ENCODE measurements at regions not wholly inside any gene's neighbourhood (a gene's known extent, or its start where the extent isn't known, plus 50 kb on each side); places are given as distances from the start of the nearest gene placed in this dataset.

DNA sequence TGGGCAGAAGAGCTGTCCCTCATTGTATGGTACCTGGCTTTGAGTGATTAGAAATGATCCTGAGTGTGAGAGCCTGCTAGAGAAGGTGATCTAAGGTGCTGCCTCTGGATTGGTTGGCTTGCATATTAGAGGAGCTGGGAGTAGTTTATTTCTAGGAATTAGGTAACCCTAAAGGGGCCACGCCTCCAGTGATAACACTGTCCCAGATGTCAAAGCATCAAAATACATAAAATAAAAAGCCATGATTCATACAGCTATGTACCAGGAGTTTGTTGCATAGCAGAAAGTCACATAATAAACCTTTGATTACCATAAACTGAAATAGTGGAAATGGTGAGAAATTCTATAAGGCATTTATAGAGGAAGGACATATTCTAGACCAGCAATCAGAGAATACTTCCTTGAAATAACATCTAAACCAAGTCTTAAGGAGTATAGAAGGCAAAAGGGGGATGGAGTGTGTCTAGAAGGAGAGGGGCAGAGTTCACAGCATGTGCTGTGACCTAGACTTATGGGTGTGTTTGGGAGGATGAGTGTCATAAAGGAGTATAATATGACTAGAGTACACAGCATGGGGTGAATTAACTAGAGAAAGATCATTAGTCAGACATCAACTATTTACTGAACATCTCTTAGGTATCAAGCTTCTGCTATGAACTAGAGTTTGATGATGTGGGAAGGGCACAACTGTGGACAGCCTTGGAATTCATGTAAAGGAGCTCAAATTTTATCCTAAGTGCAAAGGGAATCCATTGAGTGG, 686.4 kb downstream of the GALC start:
- no peak overlapping the region for H3K4me2 ChIP-seq
- H3K4me3 ChIP-seq: no peak overlapping the region
- no peak overlapping the region for H3K27ac ChIP-seq
- H3K9me3 ChIP-seq (replicated peaks in 1 of 11): no peaks in the 10 kb centered on the region
- TF ChIP-seq Cebpa-rat (IDR thresholded peaks at IDR 0.05): no peak
- H3K9ac ChIP-seq: no peak overlapping the region
- H3K4me1 ChIP-seq: no peaks in the 10 kb centered on the region
- no peaks in the 10 kb centered on the region for H3K27me3 ChIP-seq
- H4K20me1 ChIP-seq: no peaks in the 10 kb centered on the region
- no peaks in the 10 kb centered on the region for H3K36me3 ChIP-seq

DNA sequence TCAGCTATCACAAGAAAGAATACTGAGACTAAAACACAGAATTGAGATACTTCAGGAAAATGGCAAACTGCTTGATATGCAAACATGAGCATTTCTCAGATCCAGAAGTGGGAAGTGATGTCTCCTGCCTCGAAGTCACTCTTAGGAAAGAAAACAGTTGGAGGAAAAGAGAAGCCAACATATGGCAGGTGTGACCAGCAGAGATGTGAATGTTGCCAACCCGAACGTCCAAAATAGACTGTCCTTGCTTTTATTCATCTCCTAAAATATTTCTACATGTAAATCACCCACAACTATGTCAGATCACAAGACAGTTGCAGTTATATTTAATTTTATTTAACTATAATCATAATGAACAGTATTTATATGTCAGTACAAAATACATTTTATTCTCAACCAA, 687.6 kb downstream of the GALC start:
- H3K9ac ChIP-seq: no peak overlapping the region
- TF ChIP-seq Cebpa-rat (IDR thresholded peaks at IDR 0.05): no peak
- H3K4me3 ChIP-seq: no peak overlapping the region
- no peaks in the 10 kb centered on the region for H3K4me1 ChIP-seq
- H3K36me3 ChIP-seq: no peaks in the 10 kb centered on the region
- H3K9me3 ChIP-seq (replicated peaks in 1 of 11): no peaks in the 10 kb centered on the region
- no peak overlapping the region for H3K27ac ChIP-seq
- H3K4me2 ChIP-seq: no peak overlapping the region
- H3K27me3 ChIP-seq: no peaks in the 10 kb centered on the region
- no peaks in the 10 kb centered on the region for H4K20me1 ChIP-seq

DNA sequence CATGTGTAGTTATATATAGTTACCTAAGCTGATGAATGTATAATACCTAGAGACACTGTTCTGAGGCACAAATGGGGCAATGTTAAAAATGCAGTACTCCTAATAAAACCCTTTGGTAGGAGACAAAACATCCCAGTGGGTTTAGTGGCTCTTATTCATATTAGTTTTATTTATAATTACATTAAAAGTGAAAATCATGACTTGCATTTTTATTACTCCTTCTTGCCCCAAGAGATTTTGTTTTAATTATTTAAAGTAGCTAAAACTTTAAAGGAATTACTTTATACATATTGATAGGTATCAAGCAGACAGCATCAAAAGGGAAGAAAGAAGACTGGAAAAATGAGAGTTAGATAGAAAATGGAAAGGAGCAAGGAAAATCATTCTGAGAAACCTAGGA, 688.6 kb downstream of the GALC start:
- no peak for TF ChIP-seq Cebpa-rat (IDR thresholded peaks at IDR 0.05)
- Histone ChIP-seq H3K4me1 (no peaks in the 10 kb centered on the region), H3K4me3 (no peak overlapping the region), H3K36me3 (no peaks in the 10 kb centered on the region), H3K27me3 (no peaks in the 10 kb centered on the region), H3K9ac (no peak overlapping the region), H4K20me1 (no peaks in the 10 kb centered on the region), H3K4me2 (no peak overlapping the region), H3K9me3 (replicated peaks in 1 of 11) (peaks cover 0 to 3% (median 0%) of the 10 kb centered on the region in 11 experiments; a peak in 1 of 22 replicates), H3K27ac (no peak overlapping the region)

DNA sequence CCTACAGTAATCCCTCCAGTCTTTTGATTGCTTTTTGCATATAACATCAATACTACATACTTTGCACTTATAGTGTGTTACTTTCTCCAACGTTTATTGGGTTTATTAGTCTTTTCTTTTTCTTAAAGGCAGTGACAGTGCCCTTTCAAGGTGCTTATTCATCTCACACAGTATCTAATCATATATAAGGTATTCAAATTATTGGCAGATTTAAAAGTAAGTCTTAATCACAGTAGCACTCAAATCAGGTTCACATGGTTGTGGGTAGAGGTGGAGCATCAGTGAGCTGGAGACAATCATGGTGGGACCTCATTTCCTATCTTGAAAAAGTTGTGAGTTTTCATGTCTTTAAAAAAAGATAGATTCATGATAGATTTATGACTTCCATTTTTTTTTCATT, 706.2 kb downstream of the GALC start:
- H3K9ac ChIP-seq: no peak overlapping the region
- H3K36me3 ChIP-seq: no peaks in the 10 kb centered on the region
- H3K27ac ChIP-seq: no peak overlapping the region
- H3K9me3 ChIP-seq (replicated peaks in 1 of 11): peaks cover under 1 to 19% (median 16%) of the 10 kb centered on the region in 11 experiments; a peak in 19 of 22 replicates
- TF ChIP-seq Cebpa-rat (IDR thresholded peaks at IDR 0.05): no peak
- H3K27me3 ChIP-seq: no peaks in the 10 kb centered on the region
- no peaks in the 10 kb centered on the region for H3K4me1 ChIP-seq
- no peak overlapping the region for H3K4me2 ChIP-seq
- H3K4me3 ChIP-seq: no peak overlapping the region
- no peaks in the 10 kb centered on the region for H4K20me1 ChIP-seq

- Histone ChIP-seq H3K4me3 (no peak overlapping the region), H3K36me3 (no peaks in the 10 kb centered on the region), H3K4me2 (no peak overlapping the region), H3K9ac (no peak overlapping the region), H3K9me3 (replicated peaks in 1 of 11) (peaks cover 0 to 12% (median 9%) of the 10 kb centered on the region in 11 experiments; a peak in 11 of 22 replicates), H4K20me1 (no peaks in the 10 kb centered on the region), H3K27ac (no peak overlapping the region), H3K4me1 (no peaks in the 10 kb centered on the region), H3K27me3 (no peaks in the 10 kb centered on the region)
- TF ChIP-seq Cebpa-rat (IDR thresholded peaks at IDR 0.05): no peak
These were observed 706.8 kb downstream of the GALC start for GRCh38 chr14:87286191-87286590.

- no peaks in the 10 kb centered on the region for H3K36me3 ChIP-seq
- no peaks in the 10 kb centered on the region for H3K27me3 ChIP-seq
- no peaks in the 10 kb centered on the region for H4K20me1 ChIP-seq
- H3K4me2 ChIP-seq: no peak overlapping the region
- peaks cover 0 to 6% (median 3%) of the 10 kb centered on the region in 11 experiments; a peak in 8 of 22 replicates for H3K9me3 ChIP-seq (replicated peaks in 1 of 11)
- H3K27ac ChIP-seq: no peak overlapping the region
- H3K9ac ChIP-seq: no peak overlapping the region
- no peak for TF ChIP-seq Cebpa-rat (IDR thresholded peaks at IDR 0.05)
- no peaks in the 10 kb centered on the region for H3K4me1 ChIP-seq
- H3K4me3 ChIP-seq: no peak overlapping the region
These were observed 707.5 kb downstream of the GALC start for GRCh38 chr14:87285506-87285905.

- Histone ChIP-seq H3K9ac (no peak overlapping the region), H4K20me1 (no peaks in the 10 kb centered on the region), H3K4me3 (no peak overlapping the region), H3K27me3 (no peaks in the 10 kb centered on the region), H3K4me2 (no peak overlapping the region), H3K27ac (no peak overlapping the region), H3K9me3 (replicated peaks in 1 of 11) (no peaks in the 10 kb centered on the region), H3K36me3 (no peaks in the 10 kb centered on the region), H3K4me1 (no peaks in the 10 kb centered on the region)
- TF ChIP-seq Cebpa-rat (IDR thresholded peaks at IDR 0.05): no peak
These were observed 709.4 kb downstream of the GALC start for GRCh38 chr14:87283547-87283946.

DNA sequence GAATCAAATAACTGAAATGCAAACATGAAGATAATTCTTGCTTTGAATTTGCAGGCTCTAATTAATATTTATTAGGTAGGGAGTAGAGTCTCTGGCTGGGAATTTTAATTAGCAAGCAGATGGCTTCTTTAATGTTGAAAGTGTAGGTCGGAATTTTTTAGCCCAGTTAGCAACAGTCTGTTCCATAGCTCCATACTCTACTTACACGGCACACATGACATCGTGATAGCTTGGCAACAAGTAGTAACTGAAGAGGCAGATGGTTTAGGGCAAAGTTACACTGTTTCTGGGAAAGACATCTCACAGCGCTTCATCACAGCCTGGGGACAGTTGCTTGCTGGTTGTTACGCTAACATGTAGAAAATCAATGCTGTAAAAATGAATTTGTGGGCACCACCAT, 710.7 kb downstream of the GALC start:
- Histone ChIP-seq H4K20me1 (no peaks in the 10 kb centered on the region), H3K4me3 (no peak overlapping the region), H3K4me1 (no peaks in the 10 kb centered on the region), H3K4me2 (no peak overlapping the region), H3K27ac (no peak overlapping the region), H3K36me3 (no peaks in the 10 kb centered on the region), H3K27me3 (no peaks in the 10 kb centered on the region), H3K9me3 (replicated peaks in 1 of 11) (no peaks in the 10 kb centered on the region), H3K9ac (no peak overlapping the region)
- TF ChIP-seq Cebpa-rat (IDR thresholded peaks at IDR 0.05): no peak

DNA sequence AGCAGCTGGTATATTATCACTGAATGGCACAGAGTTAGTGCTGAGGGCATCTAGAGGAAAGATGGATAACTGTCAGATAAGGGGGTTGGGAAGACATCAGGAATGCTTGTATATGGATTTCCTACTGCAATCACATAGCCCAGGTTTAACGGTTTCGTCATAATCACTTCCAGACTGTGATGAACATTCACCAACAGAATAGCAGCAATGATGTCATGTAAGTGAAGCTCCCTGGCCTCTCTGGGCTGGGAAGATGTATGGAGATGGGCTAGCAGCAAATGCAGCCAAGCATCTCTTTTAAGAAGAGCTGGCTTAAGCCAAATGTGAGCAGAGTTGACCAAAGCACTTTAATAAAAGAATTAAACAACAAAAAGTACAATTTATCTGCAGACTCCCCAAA, 714.6 kb downstream of the GALC start:
- no peak for TF ChIP-seq Cebpa-rat (IDR thresholded peaks at IDR 0.05)
- H3K4me2 ChIP-seq: no peak overlapping the region
- H4K20me1 ChIP-seq: no peaks in the 10 kb centered on the region
- no peak overlapping the region for H3K4me3 ChIP-seq
- H3K36me3 ChIP-seq: no peaks in the 10 kb centered on the region
- no peak overlapping the region for H3K9ac ChIP-seq
- H3K27ac ChIP-seq: no peak overlapping the region
- no peaks in the 10 kb centered on the region for H3K4me1 ChIP-seq
- no peaks in the 10 kb centered on the region for H3K9me3 ChIP-seq (replicated peaks in 1 of 11)
- H3K27me3 ChIP-seq: no peaks in the 10 kb centered on the region

DNA sequence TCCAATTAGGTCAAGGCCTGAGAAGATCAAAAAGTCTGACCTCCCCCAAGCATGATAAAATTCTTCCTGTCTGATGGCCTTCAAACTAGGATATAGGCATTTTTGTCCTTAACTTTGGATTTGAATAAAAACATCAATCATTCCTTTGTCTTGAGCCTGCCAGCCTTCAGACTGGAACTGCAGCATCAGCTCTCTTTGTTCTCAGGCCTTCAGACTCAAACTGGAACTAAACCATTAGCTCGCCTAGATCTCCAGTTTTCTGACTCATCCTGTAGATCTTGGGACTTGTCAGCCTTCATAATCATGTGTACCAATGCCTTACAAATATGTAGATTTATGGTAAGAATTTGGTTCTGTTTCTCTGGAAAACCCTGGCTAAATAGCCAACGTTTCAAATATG, 721.7 kb downstream of the GALC start:
- Histone ChIP-seq H3K4me2 (no peak overlapping the region), H3K4me3 (no peak overlapping the region), H3K4me1 (no peaks in the 10 kb centered on the region), H3K27ac (no peak overlapping the region), H4K20me1 (no peaks in the 10 kb centered on the region), H3K36me3 (no peaks in the 10 kb centered on the region), H3K9me3 (replicated peaks in 1 of 11) (no peaks in the 10 kb centered on the region), H3K27me3 (no peaks in the 10 kb centered on the region), H3K9ac (no peak overlapping the region)
- no peak for TF ChIP-seq Cebpa-rat (IDR thresholded peaks at IDR 0.05)
